HG03342 (cell line): ENCODE measurements at regions not wholly inside any gene's neighbourhood (a gene's known extent, or its start where the extent isn't known, plus 50 kb on each side); places are given as distances from the start of the nearest gene placed in this dataset.
"Not testable (repeated sequence)": the region's sequence is repeated elsewhere in the genome, so short reads cannot be mapped to it uniquely, and the experiment has no call there.

Source experiments
- ATAC-seq: cut with Tn5 transposase; IDR thresholded peaks from one replicate; pipeline ENCODE4 v1.9.1; 2021; ENCODE audit warnings: mild to moderate bottlenecking, moderate library complexity; ENCODE audit not compliant: unreplicated experiment

- ATAC-seq = no peak
Measured at GRCh38 chr3:106114848-106115247, 246.0 kb upstream of the CBLB start.

GRCh38 chr3:106115557-106115956 is 246.7 kb upstream of the CBLB start:
- ATAC-seq = no peak

GRCh38 chr3:106116733-106117489 is 248.1 kb upstream of the CBLB start:
- ATAC-seq = no peak

GRCh38 chr3:106117490-106117858 is 248.7 kb upstream of the CBLB start:
- ATAC-seq = no peak

- no peak for ATAC-seq
Measured at GRCh38 chr3:106119614-106120082, 250.8 kb upstream of the CBLB start.

GRCh38 chr3:106120356-106120755 is 251.5 kb upstream of the CBLB start:
- ATAC-seq = no peak

GRCh38 chr3:106121491-106122289 is 252.9 kb upstream of the CBLB start:
- no peak for ATAC-seq

- ATAC-seq = no peak
Measured at GRCh38 chr3:106124818-106125217, 256.0 kb upstream of the CBLB start.

- ATAC-seq = no peak
Measured at GRCh38 chr3:106125321-106125720, 256.5 kb upstream of the CBLB start.

- no peak for ATAC-seq
Measured at GRCh38 chr3:106126067-106126845, 257.4 kb upstream of the CBLB start.

GRCh38 chr3:106126846-106127235 is 258.0 kb upstream of the CBLB start:
- no peak for ATAC-seq

- ATAC-seq = no peak
Measured at GRCh38 chr3:106129939-106130338, 261.1 kb upstream of the CBLB start.

GRCh38 chr3:106130384-106131198 is 261.8 kb upstream of the CBLB start:
- ATAC-seq = no peak

GRCh38 chr3:106135451-106136160 is 266.8 kb upstream of the CBLB start:
- ATAC-seq = no peak

GRCh38 chr3:106139826-106140225 is 271.0 kb upstream of the CBLB start:
- no peak for ATAC-seq

GRCh38 chr3:106140431-106140830 is 271.6 kb upstream of the CBLB start:
- ATAC-seq = no peak

- ATAC-seq = no peak
Measured at GRCh38 chr3:106144030-106144429, 275.2 kb upstream of the CBLB start.

GRCh38 chr3:106148440-106149082 is 279.7 kb upstream of the CBLB start:
- ATAC-seq = not testable (repeated sequence)

- no peak for ATAC-seq
Measured at GRCh38 chr3:106157411-106157810, 288.6 kb upstream of the CBLB start.
